ENCODE measurements at regions not wholly inside any gene's neighbourhood (a gene's known extent, or its start where the extent isn't known, plus 50 kb on each side); places are given as distances from the start of the nearest gene placed in this dataset.

GRCh38 chr17:68682903-68683302 is 81.7 kb upstream of the FAM20A start:
- no peak for TF ChIP-seq CTCF (IDR thresholded peaks at IDR 0.05 in 2 of 3, conservative IDR thresholded peaks at IDR 0.05 in 1 of 3; ENCODE audit: control insufficient read depth in 2 of 3, extremely low read depth in 1 of 3, insufficient read depth in 1 of 3, low read depth in 3 of 3, low read length in 3 of 3)
- TF ChIP-seq FOXM1 (IDR thresholded peaks at IDR 0.05; ENCODE audit: low read depth, low read length) = no peak
- no peak for TF ChIP-seq POLR2AphosphoS2 (IDR thresholded peaks at IDR 0.05; ENCODE audit: low read depth, low read length)
